H1 (cell line): ENCODE measurements at regions not wholly inside any gene's neighbourhood (a gene's known extent, or its start where the extent isn't known, plus 50 kb on each side); places are given as distances from the start of the nearest gene placed in this dataset.

Source experiments
- CTCF ChIA-PET: fragments of 300-600 bp; sonication (Branson Sonifier 250); formaldehyde crosslinking; loops from one replicate; lab custom pipeline; 2021; ENCODE audit not compliant: partially characterized antibody; lab: Charles Lee
- POLR2A ChIA-PET: fragments of 300-600 bp; sonication (Branson Sonifier 250); formaldehyde crosslinking; loops from one replicate; lab custom pipeline; 2021; ENCODE audit warnings: inconsistent platforms; ENCODE audit not compliant: partially characterized antibody; lab: Charles Lee
- DNase-seq, 2 experiments: peaks; one replicate each; pipeline versions ENCODE4 v3.0.0 to v3.0.0-alpha.2; 2010 to 2022; ENCODE audit warnings: low spot score in 2 of 2, low read depth in 1 of 2, mixed read lengths in 1 of 2
- FAIRE-seq: peaks from 2 replicates; lab custom pipeline; 2011; peaks lifted over from hg19 to GRCh38; lab: Jason Lieb, UNC
- H2AFZ ChIP-seq: 2 replicates; pipeline ENCODE4 v1.8.1; 2012; ENCODE audit warnings: low read length, inconsistent platforms
- H2AK5ac ChIP-seq: 2 replicates; pipeline ENCODE4 v1.6.1; 2013; ENCODE audit warnings: low read depth, low read length
- H2BK120ac ChIP-seq: replicated peaks from 2 replicates; pipeline ENCODE3; 2013; ENCODE audit warnings: low read depth, low read length, inconsistent platforms
- H2BK12ac ChIP-seq: 2 replicates; pipeline ENCODE4 v1.6.1; 2013; ENCODE audit warnings: low read depth, low read length
- H2BK15ac ChIP-seq: 2 replicates; pipeline ENCODE4 v1.6.1; 2013; ENCODE audit warnings: low read length
- H2BK20ac ChIP-seq: 2 replicates; pipeline ENCODE4 v1.6.1; 2013; ENCODE audit warnings: low read length
- H2BK5ac ChIP-seq: 2 replicates; pipeline ENCODE4 v1.6.1; 2013; ENCODE audit warnings: low read depth, low read length
- H3K14ac ChIP-seq: 2 replicates; pipeline ENCODE4 v1.6.1; 2013; ENCODE audit warnings: inconsistent platforms; ENCODE audit not compliant: insufficient read length
- H3K18ac ChIP-seq: 2 replicates; pipeline ENCODE4 v1.6.1; 2013; ENCODE audit warnings: low read length; ENCODE audit errors: extremely low read depth
- H3K23ac ChIP-seq: 2 replicates; pipeline ENCODE4 v1.6.1; 2013; ENCODE audit warnings: inconsistent platforms; ENCODE audit not compliant: insufficient read length
- H3K23me2 ChIP-seq: 2 replicates; pipeline ENCODE4 v1.6.1; 2013; ENCODE audit warnings: low read depth, low read length
- H3K27ac ChIP-seq: 2 replicates; pipeline ENCODE4 v1.6.1; 2011; ENCODE audit warnings: low read depth, low read length, inconsistent platforms
- H3K27me3 ChIP-seq, 4 experiments: replicated peaks in 1 of 4; 1 replicate in 1 of 4; 2 replicates in 3 of 4; pipeline versions ENCODE4 v1.6.1 to v1.8.1; 2011 to 2013; ENCODE audit warnings: low read length in 3 of 4, mild to moderate bottlenecking in 3 of 4, inconsistent platforms in 2 of 4, mixed read lengths in 2 of 4, moderate library complexity in 1 of 4; ENCODE audit not compliant: control insufficient read depth in 3 of 4, insufficient read depth in 3 of 4; ENCODE audit errors: extremely low read depth in 1 of 4
- H3K36me3 ChIP-seq, 4 experiments: 2 replicates each; pipeline versions ENCODE4 v1.6.1 to v1.8.1; 2011 to 2013; ENCODE audit warnings: mild to moderate bottlenecking in 4 of 4, low read length in 3 of 4, moderate library complexity in 2 of 4, control low read depth in 1 of 4, inconsistent platforms in 1 of 4; ENCODE audit not compliant: insufficient read depth in 4 of 4, control insufficient read depth in 2 of 4
- H3K4ac ChIP-seq: replicated peaks from 2 replicates; pipeline ENCODE3; 2013; ENCODE audit warnings: low read length, low read depth, mixed read lengths, inconsistent platforms; ENCODE audit not compliant: insufficient read length
- H3K4me1 ChIP-seq, 4 experiments: replicated peaks in 1 of 4; 1 replicate in 1 of 4; 2 replicates in 3 of 4; pipeline versions ENCODE4 v1.6.1 to v1.8.1; 2011 to 2013; ENCODE audit warnings: low read length in 3 of 4, inconsistent platforms in 2 of 4, mixed read lengths in 1 of 4; ENCODE audit not compliant: insufficient read depth in 4 of 4, control insufficient read depth in 3 of 4
- H3K4me2 ChIP-seq, 2 experiments: 2 replicates each; pipeline versions ENCODE4 v1.6.1 to v1.8.1; 2011 to 2013; ENCODE audit warnings: low read depth in 2 of 2, low read length in 2 of 2, control low read depth in 1 of 2, inconsistent platforms in 1 of 2, mild to moderate bottlenecking in 1 of 2; ENCODE audit not compliant: insufficient read depth in 1 of 2
- H3K4me3 ChIP-seq, 4 experiments: fragments of 200-600, 300-600 bp in 1 of 4; sonication (generic), shearing (Covaris generic), sonication (Bioruptor Twin) in 1 of 4; 2 replicates each; pipeline versions ENCODE4 v1.5.1 to v1.8.1; 2011 to 2016; ENCODE audit warnings: low read length in 4 of 4, low read depth in 3 of 4, control low read depth in 2 of 4, inconsistent platforms in 2 of 4, mild to moderate bottlenecking in 2 of 4, mixed read lengths in 1 of 4, moderate library complexity in 1 of 4; ENCODE audit not compliant: insufficient read depth in 2 of 4; ENCODE audit errors: extremely low read depth in 1 of 4
- H3K56ac ChIP-seq: replicated peaks from 2 replicates; pipeline ENCODE3; 2013; ENCODE audit warnings: low read depth, mild to moderate bottlenecking, mixed read lengths, low read length, inconsistent platforms; ENCODE audit not compliant: insufficient read length
- H3K79me1 ChIP-seq: 2 replicates; pipeline ENCODE4 v1.6.1; 2013; ENCODE audit warnings: low read depth, low read length, control low read depth
- H3K79me2 ChIP-seq, 2 experiments: 2 replicates each; pipeline versions ENCODE4 v1.6.1 to v1.8.1; 2012 to 2013; ENCODE audit warnings: low read length in 2 of 2, mild to moderate bottlenecking in 2 of 2, inconsistent platforms in 1 of 2; ENCODE audit not compliant: insufficient read depth in 2 of 2, control insufficient read depth in 1 of 2
- H3K9ac ChIP-seq, 4 experiments: replicated peaks in 1 of 4; 1 replicate in 1 of 4; 2 replicates in 3 of 4; pipeline versions ENCODE4 v1.6.1 to v1.8.1; 2011 to 2013; ENCODE audit warnings: low read depth in 3 of 4, low read length in 3 of 4, control low read depth in 2 of 4, mild to moderate bottlenecking in 2 of 4, moderate library complexity in 2 of 4, inconsistent platforms in 1 of 4; ENCODE audit errors: extremely low read depth in 1 of 4
- H3K9me3 ChIP-seq, 2 experiments: 2 replicates each; pipeline versions ENCODE4 v1.6.1 to v1.8.1; 2012 to 2013; ENCODE audit warnings: mild to moderate bottlenecking in 2 of 2, moderate library complexity in 2 of 2, control low read depth in 1 of 2, inconsistent platforms in 1 of 2, low read depth in 1 of 2, low read length in 1 of 2, mixed read lengths in 1 of 2; ENCODE audit not compliant: insufficient read depth in 2 of 2
- H4K20me1 ChIP-seq, 2 experiments: replicated peaks in 1 of 2; 2 replicates each; pipeline versions ENCODE3 to v1.8.1; 2011 to 2013; ENCODE audit warnings: inconsistent platforms in 2 of 2, low read length in 2 of 2, mild to moderate bottlenecking in 1 of 2; ENCODE audit not compliant: insufficient read depth in 2 of 2, control insufficient read depth in 1 of 2
- H4K5ac ChIP-seq: 2 replicates; pipeline ENCODE4 v1.6.1; 2013; ENCODE audit warnings: low read length, low read depth, mixed read lengths, inconsistent platforms; ENCODE audit not compliant: insufficient read length
- H4K8ac ChIP-seq: 2 replicates; pipeline ENCODE4 v1.8.0; 2013; ENCODE audit warnings: mild to moderate bottlenecking, moderate library complexity, low read length, inconsistent platforms; ENCODE audit not compliant: insufficient read depth; ENCODE audit errors: extremely low read depth
- H4K91ac ChIP-seq: replicated peaks from 2 replicates; pipeline ENCODE3; 2013; ENCODE audit warnings: low read length, mixed read lengths, inconsistent platforms; ENCODE audit not compliant: insufficient read length
- CHD1 ChIP-seq: IDR thresholded peaks from 2 replicates; pipeline ENCODE4 v1.6.1; 2012; ENCODE audit warnings: low read depth, low read length, improper control_type of control experiment
- E2F6 ChIP-seq: IDR thresholded peaks from 2 replicates; pipeline ENCODE4 v1.6.1; 2012; ENCODE audit warnings: inconsistent platforms
- MAFK ChIP-seq: IDR thresholded peaks from 2 replicates; pipeline ENCODE4 v1.6.1; 2012; ENCODE audit warnings: low read depth, mild to moderate bottlenecking, improper control_type of control experiment, low read length
- POLR2A ChIP-seq, 2 experiments: IDR thresholded peaks; 1 replicate in 1 of 2; 2 replicates in 1 of 2; pipeline ENCODE4 v1.6.1; 2011; ENCODE audit warnings: low read depth in 2 of 2, low read length in 2 of 2, mild to moderate bottlenecking in 2 of 2; ENCODE audit errors: control extremely low read depth in 1 of 2
- RFX5 ChIP-seq: IDR thresholded peaks from 2 replicates; pipeline ENCODE4 v1.6.1; 2011; ENCODE audit warnings: low read depth, low read length, improper control_type of control experiment, borderline replicate concordance
- SP4 ChIP-seq: IDR thresholded peaks from 2 replicates; pipeline ENCODE4 v1.6.1; 2012; ENCODE audit warnings: low read length, inconsistent platforms
- TEAD4 ChIP-seq: IDR thresholded peaks from 2 replicates; pipeline ENCODE4 v1.6.1; 2012; ENCODE audit warnings: low read depth, low read length, inconsistent platforms, mixed read lengths
- ZNF274 ChIP-seq: IDR thresholded peaks from 2 replicates; pipeline ENCODE4 v1.7.0; 2012; ENCODE audit warnings: low read length, borderline replicate concordance; ENCODE audit errors: extremely low read depth
- WGBS, 2 experiments: shearing (Covaris generic) in 1 of 2; methylation state at CpG; one replicate each; pipeline versions ENCODE4 v1.1.6 to v1.1.7; 2013 to 2015; ENCODE audit warnings: low lambda C conversion rate in 2 of 2, mixed read lengths in 2 of 2, inconsistent platforms in 1 of 2, low coverage in 1 of 2, missing lambda C conversion rate in 1 of 2; ENCODE audit not compliant: insufficient replicate concordance in 2 of 2, insufficient coverage in 1 of 2, insufficient read length in 1 of 2; ENCODE audit errors: extremely low coverage in 1 of 2, missing lambda C conversion rate in 1 of 2; 5-methylcytosine and 5-hydroxymethylcytosine counted together
- TF ChIP-seq, protein P1 (sequence below): IDR thresholded peaks from 2 replicates; pipeline ENCODE4 v1.6.1; 2012; ENCODE audit warnings: low read length, inconsistent platforms
- TF ChIP-seq, protein P2 (sequence below): IDR thresholded peaks from 2 replicates; pipeline ENCODE4 v1.6.1; 2011; ENCODE audit warnings: low read length, improper control_type of control experiment

DNA sequence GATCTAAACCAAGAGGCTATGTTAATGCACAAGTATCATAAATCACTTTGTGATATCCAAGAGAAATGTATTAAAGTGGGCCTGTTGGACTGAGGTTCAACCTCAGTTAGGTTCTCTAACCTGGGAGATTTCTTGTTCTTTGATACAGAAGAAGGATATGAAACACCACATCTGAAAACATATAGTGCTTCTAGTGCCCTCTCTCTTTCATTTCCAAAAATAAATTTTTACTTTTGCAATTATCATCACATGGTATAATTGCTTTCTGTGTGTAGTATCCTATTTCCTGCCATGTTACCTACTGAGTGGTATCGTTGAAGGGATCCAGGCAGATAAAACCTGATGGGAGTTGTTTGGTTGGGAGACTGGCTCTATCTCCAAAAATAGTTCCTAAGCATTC lies 264.9 kb downstream of the CCER1 start:
- H3K4me1 ChIP-seq = no peaks in the 10 kb centered on the region
- no peak overlapping the region for H4K91ac ChIP-seq
- H3K79me2 ChIP-seq = no peaks in the 10 kb centered on the region
- no peak overlapping the region for H4K8ac ChIP-seq
- CTCF ChIA-PET = interaction anchor here (0.7 kb wide), 1 partner anchor 1670 kb away, joined by 3 read pairs; no protein-coding TSS in a partner anchor
- H2AFZ ChIP-seq = no peak overlapping the region
- H3K4ac ChIP-seq = no peak overlapping the region
- DNase-seq (no peak), FAIRE-seq (no peak)
- no peak overlapping the region for H3K4me3 ChIP-seq
- no peaks in the 10 kb centered on the region for H4K20me1 ChIP-seq
- H3K27ac ChIP-seq = no peak overlapping the region
- H2AK5ac ChIP-seq = no peak overlapping the region
- H2BK120ac ChIP-seq = no peak overlapping the region
- H3K79me1 ChIP-seq = no peaks in the 10 kb centered on the region
- H3K9me3 ChIP-seq = no peaks in the 10 kb centered on the region
- no peak overlapping the region for H2BK12ac ChIP-seq
- H3K18ac ChIP-seq = no peak overlapping the region
- POLR2A ChIA-PET = no interaction called here
- H2BK15ac ChIP-seq = no peak overlapping the region
- H3K27me3 ChIP-seq = no peaks in the 10 kb centered on the region
- no peak overlapping the region for H3K4me2 ChIP-seq
- H3K9ac ChIP-seq = no peak overlapping the region
- H3K36me3 ChIP-seq = no peaks in the 10 kb centered on the region
- no peak overlapping the region for H3K23ac ChIP-seq
- H4K5ac ChIP-seq = no peak overlapping the region
- WGBS, 2 experiments = 86% methylated on average over 1 of the region's 1 CpG; no CpG with 5 or more reads in 1 of the 2 experiments
- no peaks in the 10 kb centered on the region for H3K23me2 ChIP-seq
- no peak overlapping the region for H2BK20ac ChIP-seq
- H3K14ac ChIP-seq = no peak overlapping the region
- H3K56ac ChIP-seq = no peak overlapping the region
- no peak overlapping the region for H2BK5ac ChIP-seq
- TF ChIP-seq, protein P1, sequence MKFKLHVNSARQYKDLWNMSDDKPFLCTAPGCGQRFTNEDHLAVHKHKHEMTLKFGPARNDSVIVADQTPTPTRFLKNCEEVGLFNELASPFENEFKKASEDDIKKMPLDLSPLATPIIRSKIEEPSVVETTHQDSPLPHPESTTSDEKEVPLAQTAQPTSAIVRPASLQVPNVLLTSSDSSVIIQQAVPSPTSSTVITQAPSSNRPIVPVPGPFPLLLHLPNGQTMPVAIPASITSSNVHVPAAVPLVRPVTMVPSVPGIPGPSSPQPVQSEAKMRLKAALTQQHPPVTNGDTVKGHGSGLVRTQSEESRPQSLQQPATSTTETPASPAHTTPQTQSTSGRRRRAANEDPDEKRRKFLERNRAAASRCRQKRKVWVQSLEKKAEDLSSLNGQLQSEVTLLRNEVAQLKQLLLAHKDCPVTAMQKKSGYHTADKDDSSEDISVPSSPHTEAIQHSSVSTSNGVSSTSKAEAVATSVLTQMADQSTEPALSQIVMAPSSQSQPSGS = no peak
- no peak for TF ChIP-seq POLR2A (IDR thresholded peaks at IDR 0.05; ENCODE audit: control extremely low read depth in 1 of 2, low read depth in 2 of 2, low read length in 2 of 2)
- TF ChIP-seq, protein P2, sequence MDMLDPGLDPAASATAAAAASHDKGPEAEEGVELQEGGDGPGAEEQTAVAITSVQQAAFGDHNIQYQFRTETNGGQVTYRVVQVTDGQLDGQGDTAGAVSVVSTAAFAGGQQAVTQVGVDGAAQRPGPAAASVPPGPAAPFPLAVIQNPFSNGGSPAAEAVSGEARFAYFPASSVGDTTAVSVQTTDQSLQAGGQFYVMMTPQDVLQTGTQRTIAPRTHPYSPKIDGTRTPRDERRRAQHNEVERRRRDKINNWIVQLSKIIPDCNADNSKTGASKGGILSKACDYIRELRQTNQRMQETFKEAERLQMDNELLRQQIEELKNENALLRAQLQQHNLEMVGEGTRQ = no peak
- TF ChIP-seq ZNF274 = no peak
- TF ChIP-seq CHD1 = no peak
- TF ChIP-seq RFX5 = no peak
- no peak for TF ChIP-seq E2F6
- TF ChIP-seq MAFK = no peak
- no peak for TF ChIP-seq SP4
- TF ChIP-seq TEAD4 = no peak
